GM12892 (cell line): ENCODE measurements at regions not wholly inside any gene's neighbourhood (a gene's known extent, or its start where the extent isn't known, plus 50 kb on each side); places are given as distances from the start of the nearest gene placed in this dataset.
"Not testable (repeated sequence)": the region's sequence is repeated elsewhere in the genome, so short reads cannot be mapped to it uniquely, and the experiment has no call there.

Experiments used
- POLR2A ChIP-seq: IDR thresholded peaks from 2 replicates; pipeline ENCODE4 v1.6.1; 2011; ENCODE audit warnings: low read depth, low read length, control low read depth
- POLR2AphosphoS5 ChIP-seq: IDR thresholded peaks from 2 replicates; pipeline ENCODE4 v1.6.1; 2011; ENCODE audit warnings: low read depth, low read length, control low read depth
- TAF1 ChIP-seq: IDR thresholded peaks from 2 replicates; pipeline ENCODE4 v1.6.1; 2011; ENCODE audit warnings: low read depth, mild to moderate bottlenecking, control low read depth, low read length, borderline replicate concordance

- not testable (repeated sequence) for TF ChIP-seq POLR2A, TAF1, POLR2AphosphoS5
These were observed 513.5 kb downstream of the EDEM1 start for GRCh38 chr3:5701005-5701404.
